GM21786 (cell line): ENCODE measurements at regions not wholly inside any gene's neighbourhood (a gene's known extent, or its start where the extent isn't known, plus 50 kb on each side); places are given as distances from the start of the nearest gene placed in this dataset.
"Not testable (repeated sequence)": the region's sequence is repeated elsewhere in the genome, so short reads cannot be mapped to it uniquely, and the experiment has no call there.

ENCODE experiments used
- ATAC-seq: cut with Tn5 transposase; IDR thresholded peaks from one replicate; pipeline ENCODE4 v1.9.1; 2021; ENCODE audit not compliant: unreplicated experiment

DNA sequence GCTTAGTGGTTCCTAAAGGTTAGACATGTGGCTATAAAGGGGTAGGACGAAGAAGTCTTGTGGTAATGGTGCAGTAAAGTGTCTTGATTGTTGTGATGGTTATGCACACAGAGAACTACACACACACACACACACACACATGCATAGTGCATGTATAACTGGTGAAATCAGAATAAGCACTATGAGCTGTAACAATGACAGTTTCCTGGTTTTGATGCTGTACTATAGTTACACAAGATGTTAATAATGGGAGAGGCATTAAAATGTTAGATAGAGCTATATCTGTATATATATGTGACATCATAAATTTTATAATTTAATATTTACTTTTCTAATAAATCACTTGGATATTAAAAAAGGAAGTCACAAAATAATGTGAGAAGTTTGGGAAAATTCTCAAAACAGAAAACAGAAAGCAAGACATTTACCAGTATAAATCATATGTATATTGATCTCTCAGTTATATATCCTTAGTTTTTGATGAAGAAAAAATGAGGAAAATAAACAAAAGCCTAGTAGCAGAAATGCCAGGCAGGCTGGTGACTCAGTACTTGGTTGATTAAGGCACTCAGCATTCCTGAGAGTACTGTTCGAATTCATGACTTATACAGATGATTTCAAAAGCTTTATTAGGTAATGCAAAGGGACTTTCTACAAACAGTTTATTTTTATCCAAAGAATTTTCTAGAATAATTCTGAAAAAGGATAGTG lies 350.5 kb upstream of the DAB2 start:
- ATAC-seq, result no peak

DNA sequence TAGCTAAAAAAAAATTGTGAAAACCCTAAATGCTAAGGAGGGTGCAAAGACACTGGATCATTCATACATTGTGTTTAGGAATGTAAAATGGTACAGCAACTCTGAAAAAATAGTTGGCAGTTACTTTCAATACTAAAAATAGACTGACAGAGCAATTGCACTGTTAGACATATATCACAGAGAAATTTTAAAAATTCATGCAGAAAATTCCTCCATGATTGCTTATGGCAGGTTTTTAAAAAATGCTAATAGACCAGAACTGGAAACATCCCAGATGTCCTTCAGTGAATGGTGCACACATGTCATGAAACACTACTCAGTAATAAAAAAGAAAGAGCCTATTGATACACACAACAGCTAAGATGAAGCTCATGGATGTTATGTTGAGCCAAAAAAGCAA lies 349.8 kb upstream of the DAB2 start:
- no peak for ATAC-seq

DNA sequence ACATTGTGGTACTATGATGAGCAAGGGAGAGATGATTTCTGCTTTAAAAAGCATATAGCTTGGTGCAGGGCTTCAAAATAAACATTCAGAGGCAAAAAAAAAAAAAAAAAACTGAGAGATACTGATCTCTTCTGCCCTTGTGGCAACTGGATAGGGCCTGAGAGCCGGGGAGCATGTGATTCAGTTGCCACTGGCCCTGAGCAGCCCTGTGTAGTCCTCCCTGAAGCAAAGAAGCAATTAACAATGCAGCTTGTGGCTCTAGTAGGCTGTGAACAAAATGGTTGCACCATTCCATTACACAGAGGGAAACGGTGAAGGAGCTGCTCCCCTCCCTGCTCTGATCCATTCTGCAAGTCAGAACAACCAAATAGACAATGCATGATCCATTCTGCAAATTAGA lies 347.5 kb upstream of the DAB2 start:
- no peak for ATAC-seq

DNA sequence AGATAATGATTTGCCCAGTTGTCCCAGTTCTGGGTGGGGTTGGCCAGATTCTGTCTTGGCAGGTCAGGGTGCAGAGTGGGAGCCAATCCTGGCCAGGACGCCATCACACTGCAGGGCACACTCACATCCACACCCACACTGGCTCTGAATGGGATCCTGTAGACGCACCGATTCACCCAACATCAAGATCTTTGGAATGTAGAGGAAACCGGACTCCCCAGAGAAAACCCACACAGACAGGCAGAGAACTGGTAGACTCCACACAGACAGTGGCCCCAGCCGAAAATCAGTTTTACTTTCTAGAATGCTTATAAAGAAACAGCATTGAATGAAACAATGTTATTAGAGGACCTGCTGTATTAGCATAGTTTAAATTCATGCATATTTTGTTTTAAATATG lies 343.1 kb upstream of the DAB2 start:
- ATAC-seq, result no peak

DNA sequence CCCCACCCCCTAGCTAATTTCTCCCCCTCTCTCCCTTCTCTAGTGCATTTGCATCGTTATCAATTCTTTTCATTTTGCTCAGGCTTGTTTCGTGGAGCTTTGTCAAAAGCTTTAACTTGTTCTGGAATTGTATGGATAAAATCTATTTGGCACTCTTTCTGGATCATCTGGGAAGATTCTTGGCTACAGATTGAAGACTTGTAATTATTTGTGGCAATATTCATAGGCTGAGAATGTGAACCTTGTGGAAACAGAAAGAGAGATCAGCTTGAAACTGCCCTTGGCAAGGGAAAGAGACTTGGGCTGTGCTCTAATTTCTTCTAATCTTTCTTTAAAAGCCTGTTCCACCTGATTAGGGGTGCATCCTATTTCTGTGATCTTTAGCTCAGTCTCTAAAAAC lies 340.6 kb upstream of the DAB2 start:
- no peak for ATAC-seq

DNA sequence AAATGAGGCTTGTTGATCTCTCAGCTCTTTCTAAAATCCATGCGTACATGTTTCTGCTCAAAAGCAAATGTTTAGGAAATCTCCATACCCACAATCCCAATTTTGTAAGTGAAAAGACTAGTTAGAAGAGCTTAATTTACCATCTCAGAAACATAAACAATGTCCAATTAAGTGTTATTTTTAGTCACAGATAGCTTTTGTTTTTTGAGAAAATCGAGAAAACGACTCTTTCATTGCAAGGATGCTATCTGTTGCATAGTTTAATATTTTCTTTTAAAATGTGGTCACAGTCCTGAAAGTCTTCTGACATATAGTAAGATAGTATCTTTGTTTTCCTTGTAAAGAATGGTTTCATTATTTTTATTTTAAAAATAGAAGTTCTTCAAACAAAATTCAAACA lies 338.0 kb upstream of the DAB2 start:
- no peak for ATAC-seq

DNA sequence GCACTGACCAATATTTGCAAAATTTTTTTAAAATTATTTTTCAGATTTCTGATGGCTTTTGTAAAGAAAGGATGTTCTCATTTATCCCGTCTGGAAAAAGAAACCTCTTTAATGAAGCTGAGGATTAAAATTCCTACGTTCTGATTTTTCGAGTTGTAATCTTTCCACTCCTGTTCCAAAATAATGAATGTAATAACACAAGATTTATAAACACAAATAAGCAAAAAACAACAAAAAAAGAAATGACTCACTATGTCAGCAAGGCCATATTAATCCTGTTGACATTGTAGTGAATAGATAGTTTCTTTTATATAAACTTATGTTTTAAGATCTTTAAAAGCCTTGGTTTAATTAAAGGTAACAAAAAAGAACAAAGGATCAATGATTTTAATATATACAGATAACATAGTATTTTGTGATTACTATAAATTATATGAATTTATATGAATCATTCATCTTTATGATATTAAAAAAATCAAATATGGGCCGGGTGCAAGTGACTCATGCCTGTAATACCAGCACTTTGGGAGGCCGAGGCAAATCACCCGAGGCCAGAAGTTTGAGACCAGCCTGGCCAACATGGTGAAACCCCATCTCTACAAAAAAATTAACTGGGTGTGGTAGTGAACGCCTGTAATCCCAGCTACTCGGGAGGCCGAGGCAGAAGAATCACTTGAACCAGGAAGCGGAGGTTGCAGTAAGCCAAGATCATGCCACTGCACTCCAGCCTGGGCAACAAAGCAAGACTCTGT lies 336.6 kb upstream of the DAB2 start:
- no peak for ATAC-seq

DNA sequence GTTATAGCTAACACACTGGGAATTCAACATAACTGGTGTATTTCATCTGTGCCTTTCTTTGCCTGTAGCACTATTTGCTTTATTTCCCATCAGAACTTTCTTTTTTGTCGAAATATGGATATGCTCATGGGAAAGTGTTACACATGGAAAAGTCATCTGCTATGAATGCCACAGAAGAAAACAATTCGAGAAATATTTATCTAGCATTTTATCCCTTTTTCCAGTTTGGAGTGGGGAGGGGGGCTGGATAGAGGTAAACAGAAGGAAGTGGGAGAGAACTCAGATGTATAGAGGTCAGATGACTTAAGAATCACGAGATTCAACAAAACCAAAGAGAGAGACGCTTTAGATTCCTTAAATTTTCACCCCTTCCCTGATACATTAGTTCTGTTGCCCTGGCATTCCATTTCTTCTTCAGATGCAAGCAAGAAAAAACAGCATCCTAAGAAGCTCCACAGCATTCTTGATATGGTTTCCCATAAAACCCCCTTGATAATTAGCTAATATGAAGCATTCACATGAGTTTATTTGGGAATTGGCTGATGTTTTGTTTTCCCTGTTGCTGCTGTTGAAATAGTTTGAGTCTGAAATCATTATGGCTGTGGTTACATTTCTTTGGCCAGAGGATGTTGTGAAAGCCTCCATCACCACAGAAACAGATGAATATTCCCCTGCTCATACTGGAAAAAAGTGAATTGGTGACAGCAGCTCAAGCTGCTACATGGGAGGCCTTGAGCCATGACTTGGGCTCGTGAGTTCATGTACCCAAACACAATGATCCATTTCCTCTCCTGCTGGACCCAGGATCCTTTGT lies 335.8 kb upstream of the DAB2 start:
- ATAC-seq, result no peak

DNA sequence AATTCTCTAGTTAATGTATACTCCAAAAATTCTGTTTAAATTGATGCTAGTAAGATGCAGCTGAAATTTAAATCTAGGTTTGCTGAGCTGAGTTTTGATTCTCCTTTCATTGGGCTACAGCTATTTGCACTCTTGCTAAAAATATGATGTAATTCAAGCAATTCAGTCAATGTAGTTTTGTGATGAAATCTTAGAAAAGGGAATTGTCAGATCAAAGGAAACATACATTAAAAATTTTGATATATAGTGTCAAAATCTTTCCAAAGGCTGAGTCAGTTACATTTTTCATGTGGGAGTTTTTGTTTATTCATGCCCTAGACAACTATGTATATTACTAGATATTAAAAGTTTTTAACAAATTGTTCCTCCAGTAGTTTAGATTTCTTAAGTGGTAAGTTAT lies 334.9 kb upstream of the DAB2 start:
- ATAC-seq, result no peak

DNA sequence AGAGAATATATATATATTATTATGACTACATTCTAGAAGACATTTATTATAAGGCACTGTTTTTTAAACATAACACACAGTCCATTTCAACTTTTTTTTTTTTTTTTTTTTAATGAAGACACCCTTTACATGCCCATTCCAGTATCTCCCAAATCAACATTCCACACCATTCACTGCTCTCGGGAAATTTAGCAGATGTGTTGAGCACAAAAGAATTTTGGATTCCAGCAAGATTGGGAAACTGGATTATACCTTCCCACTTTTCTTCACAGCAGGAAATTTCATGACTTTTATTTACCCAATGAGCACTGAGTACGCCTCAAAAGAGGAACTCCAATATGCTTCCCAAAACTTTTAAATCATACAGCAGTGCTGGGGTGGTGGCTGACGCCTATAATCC lies 333.6 kb upstream of the DAB2 start:
- ATAC-seq, result no peak

DNA sequence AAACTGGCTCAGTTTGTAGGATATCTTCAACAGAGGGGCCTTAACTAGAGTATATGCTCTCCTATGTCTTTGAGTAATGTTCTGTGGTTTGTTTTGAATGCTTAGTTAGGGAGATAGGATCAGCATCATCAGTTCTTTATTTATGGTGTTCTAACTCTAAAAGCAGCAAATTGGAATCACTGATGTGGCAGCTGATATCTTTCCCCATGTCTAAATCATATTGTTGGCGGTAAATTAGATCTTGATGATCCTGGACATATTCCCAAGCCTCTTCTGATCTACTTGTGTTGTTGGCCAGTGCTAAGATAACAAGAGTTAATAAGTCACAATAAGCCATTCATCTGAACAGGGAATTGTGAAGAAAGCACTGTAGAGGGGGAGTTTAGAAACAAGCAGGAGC lies 332.4 kb upstream of the DAB2 start:
- ATAC-seq, result no peak

DNA sequence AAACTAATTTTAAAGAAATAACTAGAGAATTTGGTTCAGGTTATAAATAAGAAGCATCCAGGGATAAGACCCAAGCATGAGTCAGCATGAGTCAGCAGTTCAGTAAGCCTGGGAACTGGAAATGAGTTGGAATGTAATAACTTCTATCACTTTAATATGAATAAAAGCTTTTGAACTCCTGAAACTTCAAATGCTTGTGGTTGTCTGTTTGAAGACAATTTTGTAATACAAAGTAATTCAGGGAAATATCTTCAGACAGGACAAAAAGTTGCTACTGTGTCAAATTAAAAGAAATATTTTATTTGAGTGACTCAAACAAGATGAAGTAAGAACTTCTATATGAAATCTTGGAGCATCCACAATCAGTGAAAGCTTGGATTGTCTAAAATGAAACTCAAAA lies 331.2 kb upstream of the DAB2 start:
- no peak for ATAC-seq

DNA sequence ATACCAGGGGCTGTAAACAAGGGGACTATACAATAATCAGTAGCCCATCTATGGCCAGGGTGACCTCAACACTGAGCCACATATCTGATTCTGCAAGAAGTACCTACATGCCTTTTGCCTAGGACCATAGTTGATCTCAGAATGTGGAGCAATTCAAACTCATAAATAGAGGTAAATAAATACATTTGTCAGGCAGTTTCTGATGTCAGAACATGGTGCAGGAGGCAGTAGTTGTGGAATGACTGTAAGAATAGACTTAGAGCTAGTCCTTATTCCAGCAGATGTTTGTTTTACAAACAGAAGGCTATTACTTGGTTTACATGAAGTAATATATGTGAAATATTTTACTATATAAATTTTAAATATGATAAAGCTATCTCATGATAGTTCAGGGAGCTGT lies 330.7 kb upstream of the DAB2 start:
- no peak for ATAC-seq

DNA sequence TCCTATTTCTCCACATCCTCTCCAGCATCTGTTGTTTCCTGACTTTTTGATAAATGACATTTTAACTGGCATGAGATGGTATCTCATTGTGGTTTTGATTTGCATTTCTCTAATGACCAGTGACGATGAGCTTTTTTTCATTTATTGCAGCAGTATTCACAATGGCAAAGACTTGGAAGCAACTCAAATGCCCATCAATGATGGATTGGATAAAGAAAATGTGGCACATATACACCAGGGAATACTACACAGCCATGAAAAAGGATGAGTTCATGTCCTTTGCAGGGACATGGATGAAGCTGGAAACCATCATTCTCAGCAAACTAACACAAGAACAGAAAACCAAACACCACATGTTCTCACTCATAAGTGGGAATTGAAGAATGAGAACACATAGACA lies 329.0 kb upstream of the DAB2 start:
- not testable (repeated sequence) for ATAC-seq

DNA sequence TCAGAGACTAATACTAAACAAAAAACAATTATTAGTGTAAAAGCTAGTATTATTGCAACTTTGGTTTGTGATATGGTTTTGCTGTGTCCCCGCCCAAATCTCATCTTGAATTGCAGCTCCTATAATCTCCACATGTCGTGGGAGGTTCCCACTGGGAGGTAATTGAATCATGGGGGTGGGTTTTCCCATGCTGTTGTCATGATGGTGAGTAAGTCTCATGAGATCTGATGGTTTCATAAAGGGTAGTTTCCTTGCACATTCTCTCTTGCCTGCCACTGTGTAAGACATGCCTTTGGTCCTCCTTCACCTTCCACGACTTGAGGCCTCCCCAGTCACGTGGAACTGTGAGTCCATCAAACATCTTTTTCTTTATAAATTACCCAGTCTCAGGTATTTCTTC lies 325.9 kb upstream of the DAB2 start:
- ATAC-seq, result no peak

DNA sequence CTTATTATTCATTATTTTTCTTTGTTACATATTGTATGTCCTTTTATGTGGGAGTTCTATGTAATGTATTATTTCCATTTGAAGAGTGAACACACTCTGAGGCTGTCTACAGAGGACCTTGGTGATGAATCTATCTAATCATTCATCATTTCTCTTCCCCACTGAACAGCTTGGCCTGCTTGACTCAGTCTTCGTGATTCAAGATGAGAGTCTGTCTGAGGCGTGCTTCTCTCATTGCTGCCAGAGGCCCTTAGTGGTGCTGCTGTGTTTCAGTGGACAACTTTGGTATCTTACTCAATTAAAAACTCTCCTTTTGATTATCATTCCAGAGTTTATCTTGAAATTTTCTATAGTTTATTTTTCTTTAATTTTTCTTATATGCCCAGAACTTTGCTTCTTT lies 318.1 kb upstream of the DAB2 start:
- no peak for ATAC-seq

DNA sequence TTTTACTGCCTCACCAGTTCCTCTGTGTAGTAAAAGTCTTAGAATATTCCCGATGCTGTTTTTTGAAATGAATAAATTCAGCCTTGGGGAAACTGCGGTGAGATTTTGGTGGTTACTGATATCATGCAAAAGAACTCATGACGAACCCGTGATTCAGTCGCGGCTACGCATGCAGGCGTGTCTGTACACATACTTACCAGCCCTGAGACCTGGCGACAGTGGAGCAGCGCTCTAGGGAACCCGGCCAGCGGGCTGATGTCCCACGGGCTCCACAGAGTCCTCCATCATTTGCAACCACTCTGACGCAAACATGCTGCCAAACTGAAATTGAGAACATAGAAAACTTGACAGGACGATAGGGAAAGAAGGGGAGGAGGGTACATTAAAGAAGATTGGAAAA lies 315.6 kb upstream of the DAB2 start:
- no peak for ATAC-seq

DNA sequence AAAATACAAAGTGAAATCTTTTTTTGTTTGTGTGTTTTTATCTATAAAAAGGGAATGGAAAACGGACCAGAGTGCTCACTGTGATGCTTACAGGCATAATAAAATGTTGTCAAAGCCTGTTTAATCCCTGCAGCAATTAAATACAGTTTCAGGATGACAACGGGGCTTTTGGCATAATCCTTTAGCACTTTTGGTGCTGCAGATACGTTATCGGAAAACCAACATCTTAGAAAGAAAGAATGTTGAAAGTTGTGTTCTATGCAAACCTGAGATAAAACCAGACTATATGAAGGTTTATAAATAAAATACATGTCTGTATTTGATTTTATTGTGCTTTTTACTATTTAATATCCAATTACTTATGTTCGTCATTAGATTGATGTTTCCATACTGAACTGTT lies 307.4 kb upstream of the DAB2 start:
- ATAC-seq, result no peak

DNA sequence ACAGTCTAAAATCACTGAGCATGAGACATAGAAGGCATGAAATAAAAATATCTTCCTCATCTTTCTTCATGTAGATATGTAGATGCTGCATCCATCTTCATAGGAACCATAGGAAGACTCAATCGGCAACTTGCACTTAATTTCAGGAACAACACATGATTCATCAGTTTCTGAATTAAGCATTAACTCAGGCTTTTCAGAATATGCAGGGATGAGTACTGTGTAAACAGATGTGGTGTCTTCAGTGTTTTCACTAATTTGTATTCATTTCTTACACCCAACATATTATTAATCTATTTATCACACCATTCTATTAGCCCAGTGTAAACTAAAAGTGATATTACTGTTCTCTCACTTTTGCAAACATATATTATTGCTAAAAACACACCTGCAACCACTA lies 305.9 kb upstream of the DAB2 start:
- no peak for ATAC-seq

DNA sequence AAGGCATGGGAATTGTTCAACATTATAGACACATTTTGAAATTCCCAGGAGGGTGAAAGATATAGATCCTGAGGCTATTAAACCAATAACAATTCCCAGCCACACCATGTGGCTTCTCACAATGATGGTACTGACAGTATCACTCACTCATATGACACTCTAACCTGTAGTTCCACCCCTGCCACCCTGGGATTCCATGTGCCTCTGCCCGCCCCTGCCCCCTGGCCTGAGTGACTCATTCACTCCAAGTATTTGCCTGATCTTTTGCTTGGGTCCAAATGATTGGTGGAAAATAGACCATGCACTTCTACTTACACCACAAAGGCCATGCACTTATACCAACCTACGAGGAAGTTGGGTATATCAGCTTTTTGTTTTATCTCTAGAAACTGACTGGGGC lies 305.2 kb upstream of the DAB2 start:
- ATAC-seq, result no peak

DNA sequence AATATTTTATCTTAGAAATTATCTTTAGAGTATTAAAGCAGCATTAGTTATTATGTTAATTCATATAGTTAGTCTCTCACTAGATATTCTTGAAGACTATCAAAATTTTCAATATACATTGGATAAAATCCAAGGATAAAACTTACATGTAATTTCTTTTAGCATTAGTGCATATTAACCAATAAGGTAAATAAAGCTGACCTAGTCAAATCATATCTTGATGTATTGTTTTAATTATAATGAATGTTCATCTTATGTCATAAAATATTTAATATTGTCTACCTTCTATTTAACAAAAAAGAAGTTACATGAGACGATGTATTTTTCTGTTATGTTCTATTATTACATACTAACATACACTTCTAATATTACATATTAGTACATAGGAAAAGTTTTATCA lies 301.7 kb upstream of the DAB2 start:
- no peak for ATAC-seq

DNA sequence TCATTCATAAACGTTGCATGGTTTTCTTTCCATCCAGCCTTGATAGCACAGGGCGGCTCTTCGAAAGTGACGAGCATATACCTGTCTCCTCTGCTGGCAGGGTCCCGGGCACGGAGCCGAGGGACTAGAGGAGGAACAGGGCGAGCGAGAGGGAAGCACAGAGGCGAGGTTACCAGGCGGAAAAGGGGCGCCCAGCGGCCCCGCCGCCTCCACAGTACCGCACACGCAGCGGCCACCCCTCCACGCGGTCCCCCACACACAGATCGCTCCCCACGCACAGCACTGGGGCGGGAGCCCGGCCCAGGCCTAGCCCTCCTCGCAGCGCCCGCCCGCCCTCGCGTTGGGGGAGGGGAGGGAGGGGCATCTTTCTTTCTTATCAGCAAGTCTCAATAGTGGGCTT lies 296.6 kb upstream of the DAB2 start:
- no peak for ATAC-seq
